Pancreas (tissue), 10 donors: ENCODE measurements at regions not wholly inside any gene's neighbourhood (a gene's known extent, or its start where the extent isn't known, plus 50 kb on each side); places are given as distances from the start of the nearest gene placed in this dataset.

ENCODE experiments used
- ATAC-seq, 4 donors: fragments of 200-7000 bp; cut with Tn5 transposase; one replicate each; pipeline versions ENCODE4 v1.8.0 to v1.9.1; 2020; ENCODE audit warnings: mild to moderate bottlenecking in 4 of 4, moderate library complexity in 4 of 4
- DNase-seq, 6 donors: peaks; one replicate each; pipeline ENCODE4 v3.0.0-alpha.2; 2020
- FAIRE-seq: peaks from 2 replicates; lab custom pipeline; 2012; peaks lifted over from hg19 to GRCh38; lab: Jason Lieb, UNC
- H3K27ac ChIP-seq, 4 donors: fragments of 200-600 bp; sonication (generic); 1 replicate in 3 of 4; 2 replicates in 1 of 4; pipeline versions ENCODE4 v1.5.0 to v1.8.0; 2020
- H3K27me3 ChIP-seq, 4 donors: fragments of 200-600 bp; one replicate each; pipeline ENCODE4 v1.8.0; 2021
- H3K36me3 ChIP-seq, 3 donors: fragments of 200-600 bp; sonication (generic) in 1 of 3; one replicate each; pipeline versions ENCODE4 v1.5.0 to v1.8.0; 2020 to 2021
- H3K4me1 ChIP-seq, 3 donors: fragments of 200-600 bp; one replicate each; pipeline ENCODE4 v1.8.0; 2021
- H3K4me3 ChIP-seq, 4 donors: fragments of 200-600 bp; sonication (generic) in 2 of 4; one replicate each; pipeline versions ENCODE4 v1.5.0 to v1.8.0; 2020 to 2021
- H3K9me3 ChIP-seq, 4 donors: fragments of 200-600 bp; one replicate each; pipeline ENCODE4 v1.8.0; 2021
- CTCF ChIP-seq, 4 donors: fragments of 200-600 bp; sonication (generic) in 3 of 4; IDR thresholded peaks; one replicate each; pipeline versions ENCODE4 v1.5.0 to v1.8.0; 2021; ENCODE audit warnings: antibody characterized with exemption in 4 of 4
- WGBS, 2 donors: extraction: QIAGEN DNeasy Blood & Tissue Kit; methylation state at CpG; one replicate each; pipeline ENCODE4 v1.1.7; 2013; 5-methylcytosine and 5-hydroxymethylcytosine counted together
- intact Hi-C, 3 donors: fragments of 100-400 bp; cut with DNase I; formaldehyde crosslinking; loops; one replicate each; pipeline versions ENCODE4 v1.11.1 to v1.14.2; 2022
- donor health status: healthy with polysubstance abuse.
- donor health status: DM: no; HTN: no; CAD: no; lungs with moderate emphysema.
- donor health status: DM: no; HTN: no; CAD: no.
- donor health status: control.
- donor health status: control.
- donor health status: Bipolar disorder and iron deficiency.
- donor health status: DM: yes; HTN: yes; CAD: no.
- donor health status: DM: no; HTN: no; CAD: no.
- donor health status: DM: no; HTN: no; CAD: no.
- donor health status: DM: yes; HTN: yes; CAD: no.

DNA sequence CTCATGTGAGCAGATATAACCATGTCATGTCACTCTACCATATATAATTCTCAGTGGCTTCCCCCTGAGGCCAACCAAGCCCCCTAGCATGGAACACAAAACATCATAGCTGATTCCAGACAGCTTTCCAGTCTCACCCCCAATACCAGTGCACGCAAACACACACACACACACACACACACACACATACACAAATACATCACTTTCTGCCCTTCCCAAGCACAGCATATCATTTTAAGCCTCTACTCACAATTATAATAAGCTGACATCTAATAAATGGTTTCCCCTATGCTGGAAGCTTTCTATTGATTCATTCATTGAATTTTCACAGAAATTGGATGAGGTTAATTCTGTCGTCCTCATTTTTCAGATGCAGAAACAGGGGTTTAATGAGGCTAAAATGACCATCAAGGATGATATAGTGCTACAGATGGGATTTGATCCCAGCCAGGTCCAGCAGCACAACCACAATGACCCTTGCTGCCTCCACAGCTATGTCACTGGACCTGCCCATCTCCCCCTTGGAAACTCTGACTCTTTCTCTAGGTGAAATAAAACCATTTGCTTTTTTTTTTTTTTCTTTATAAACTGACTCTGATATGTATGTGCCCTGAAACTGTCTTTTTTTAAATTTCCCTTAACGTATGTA is 131.1 kb downstream of the TMEM114 start:
- WGBS, 2 donors: 54% methylated on average over 3 of the region's 3 CpGs
- FAIRE-seq: no peak
- no peak for ATAC-seq
- H3K4me1 ChIP-seq: no peaks in the 10 kb centered on the region
- no peaks in the 10 kb centered on the region for H3K27me3 ChIP-seq
- H3K27ac ChIP-seq: no peak overlapping the region
- intact Hi-C loops: no loop called here
- H3K36me3 ChIP-seq: no peaks in the 10 kb centered on the region
- no peak overlapping the region for H3K4me3 ChIP-seq
- no peak for TF ChIP-seq CTCF (IDR thresholded peaks at IDR 0.05)
- DNase-seq: no peak
- no peaks in the 10 kb centered on the region for H3K9me3 ChIP-seq

GRCh38 chr16:8458481-8459046 is 131.7 kb downstream of the TMEM114 start:
- FAIRE-seq: no peak
- ATAC-seq: no peak
- Histone ChIP-seq H3K27me3 (no peaks in the 10 kb centered on the region), H3K27ac (no peak overlapping the region), H3K9me3 (no peaks in the 10 kb centered on the region), H3K4me3 (no peak overlapping the region), H3K36me3 (no peaks in the 10 kb centered on the region), H3K4me1 (no peaks in the 10 kb centered on the region)
- DNase-seq: no peak
- TF ChIP-seq CTCF (IDR thresholded peaks at IDR 0.05): no peak
- intact Hi-C loops: no loop called here
- WGBS, 2 donors: 78 to 86% methylated on average over 5 of the region's 5 CpGs

DNA sequence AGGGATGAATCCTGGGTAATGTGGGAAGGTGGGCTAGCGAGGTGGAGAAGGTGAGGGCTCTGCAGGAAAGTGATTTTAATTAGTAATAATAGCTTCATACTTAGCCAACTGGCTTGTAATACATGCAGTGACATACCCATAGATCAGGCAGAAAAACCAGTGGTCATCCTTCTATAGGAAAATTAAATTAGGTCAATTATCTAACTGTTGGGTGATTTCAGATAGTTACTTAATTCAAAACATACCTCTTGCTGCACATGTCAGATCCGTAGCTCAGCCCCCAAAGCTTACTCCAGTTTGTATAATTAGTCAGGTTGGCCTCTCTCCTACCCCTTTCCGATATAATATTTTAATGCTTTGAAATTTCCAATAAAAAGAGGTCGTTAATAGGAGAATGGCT is 137.0 kb downstream of the TMEM114 start:
- Histone ChIP-seq H3K27me3 (no peaks in the 10 kb centered on the region), H3K36me3 (no peaks in the 10 kb centered on the region), H3K27ac (no peak overlapping the region), H3K9me3 (no peaks in the 10 kb centered on the region), H3K4me1 (no peaks in the 10 kb centered on the region), H3K4me3 (no peak overlapping the region)
- no peak for ATAC-seq
- FAIRE-seq: no peak
- intact Hi-C loops: no loop called here
- no peak for DNase-seq
- WGBS, 2 donors: 72% methylated on average over 4 of the region's 4 CpGs
- TF ChIP-seq CTCF (IDR thresholded peaks at IDR 0.05): no peak

- intact Hi-C loops: no loop called here
- DNase-seq (no peak), FAIRE-seq (no peak), ATAC-seq (no peak)
- no peak for TF ChIP-seq CTCF (IDR thresholded peaks at IDR 0.05)
- Histone ChIP-seq H3K27me3 (no peaks in the 10 kb centered on the region), H3K4me1 (no peaks in the 10 kb centered on the region), H3K36me3 (no peaks in the 10 kb centered on the region), H3K4me3 (no peak overlapping the region), H3K27ac (no peak overlapping the region), H3K9me3 (no peaks in the 10 kb centered on the region)
- 42 to 48% methylated on average over 3 of the region's 3 CpGs for WGBS, 2 donors
Observed at GRCh38 chr16:8452941-8453340, 137.4 kb downstream of the TMEM114 start.

DNA sequence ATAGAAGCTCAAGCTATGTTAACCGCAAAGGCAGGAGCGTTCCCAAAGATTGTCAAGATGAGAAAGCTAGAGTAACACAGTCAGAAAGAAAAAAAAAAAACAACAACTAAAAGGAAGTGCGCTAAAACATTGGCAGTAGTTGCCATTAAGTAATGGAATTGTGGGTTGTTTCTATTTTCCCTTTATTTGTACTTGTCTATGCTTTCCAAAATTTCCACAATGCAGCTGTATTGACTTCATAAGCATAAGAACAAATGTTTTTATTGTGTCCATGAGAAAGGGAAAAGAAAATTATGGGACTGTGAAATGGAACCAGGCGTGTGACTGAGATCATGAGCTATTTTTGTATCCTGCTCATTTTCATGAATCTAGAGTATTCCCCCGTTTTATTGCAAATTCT is 153.4 kb downstream of the TMEM114 start:
- 83 to 85% methylated on average over 5 of the region's 5 CpGs for WGBS, 2 donors
- H3K4me1 ChIP-seq: no peaks in the 10 kb centered on the region

More for the DNA sequence above, 153.4 kb downstream of the TMEM114 start:
- Histone ChIP-seq H3K27me3 (no peaks in the 10 kb centered on the region), H3K9me3 (no peaks in the 10 kb centered on the region), H3K36me3 (no peaks in the 10 kb centered on the region), H3K4me3 (no peak overlapping the region), H3K27ac (no peak overlapping the region)
- intact Hi-C loops: no loop called here
- no peak for DNase-seq
- ATAC-seq: no peak
- no peak for FAIRE-seq
- no peak for TF ChIP-seq CTCF (IDR thresholded peaks at IDR 0.05)
